Sigmoid colon (tissue), 6 donors: ENCODE measurements at regions not wholly inside any gene's neighbourhood (a gene's known extent, or its start where the extent isn't known, plus 50 kb on each side); places are given as distances from the start of the nearest gene placed in this dataset.

Source experiments
- DNase-seq: peaks from one replicate; pipeline ENCODE4 v3.0.0-alpha.2; 2019
- H3K27ac ChIP-seq, 4 donors: fragments of 200-600 bp; sonication (generic); one replicate each; pipeline ENCODE4 v1.5.1; 2016 to 2019; ENCODE audit warnings: mild to moderate bottlenecking in 1 of 4
- H3K27me3 ChIP-seq, 3 donors: fragments of 200-600 bp; sonication (generic); one replicate each; pipeline ENCODE4 v1.5.1; 2019; ENCODE audit warnings: mild to moderate bottlenecking in 1 of 3
- H3K36me3 ChIP-seq, 4 donors: fragments of 200-600 bp; sonication (generic); one replicate each; pipeline ENCODE4 v1.5.1; 2016 to 2019
- H3K4me1 ChIP-seq, 4 donors: fragments of 200-600 bp; sonication (generic); one replicate each; pipeline ENCODE4 v1.5.1; 2017 to 2019
- H3K4me3 ChIP-seq, 4 donors: fragments of 200-600 bp; sonication (generic); one replicate each; pipeline ENCODE4 v1.5.1; 2017 to 2019; ENCODE audit warnings: mild to moderate bottlenecking in 2 of 4, moderate library complexity in 1 of 4
- H3K9me3 ChIP-seq, 4 donors: fragments of 200-600 bp in 3 of 4; sonication (generic) in 3 of 4; one replicate each; pipeline versions ENCODE4 v1.5.1 to v1.6.1; 2013 to 2019
- EP300 ChIP-seq, 4 donors: sonication (generic); formaldehyde crosslinking; IDR thresholded peaks; one replicate each; pipeline ENCODE4 v1.6.1; 2017; ENCODE audit warnings: antibody characterized with exemption in 4 of 4
- POLR2A ChIP-seq, 2 donors: fragments of 450-650 bp; IDR thresholded peaks; one replicate each; pipeline ENCODE4 v1.6.1; 2016; ENCODE audit warnings: antibody characterized with exemption in 2 of 2, mild to moderate bottlenecking in 2 of 2, moderate library complexity in 2 of 2
- POLR2AphosphoS5 ChIP-seq, 4 donors: sonication (generic); formaldehyde crosslinking; IDR thresholded peaks; one replicate each; pipeline ENCODE4 v1.6.1; 2017; ENCODE audit warnings: antibody characterized with exemption in 4 of 4
- WGBS, 2 donors: extraction: QIAGEN DNeasy Blood & Tissue Kit; methylation state at CpG; one replicate each; pipeline ENCODE4 v1.1.7; 2013; 5-methylcytosine and 5-hydroxymethylcytosine counted together
- intact Hi-C: fragments of 100-400 bp; cut with DNase I; formaldehyde crosslinking; loops from one replicate; pipeline ENCODE4 v1.15.1; 2023
- TF ChIP-seq, protein P1 (sequence below), 4 experiments: fragments of 450-650 bp in 3 of 4; fragments of 200-600 bp in 1 of 4; IDR thresholded peaks; one replicate each; pipeline ENCODE4 v1.5.1; 2016 to 2019; ENCODE audit warnings: antibody characterized with exemption in 4 of 4, mild to moderate bottlenecking in 3 of 4, moderate library complexity in 2 of 4
- donor health status: healthy with polysubstance abuse.
- donor health status: healthy.

- Histone ChIP-seq H3K9me3 (no peaks in the 10 kb centered on the region), H3K27me3 (peaks cover 0 to 2% (median 0%) of the 10 kb centered on the region in 3 donors), H3K27ac (no peak overlapping the region), H3K4me1 (no peaks in the 10 kb centered on the region), H3K36me3 (no peaks in the 10 kb centered on the region), H3K4me3 (no peak overlapping the region)
- peak; percentile 25 for DNase-seq
- intact Hi-C loops: no loop called here
- WGBS, 2 donors: 86 to 89% methylated on average over 11 of the region's 11 CpGs
- no peak for TF ChIP-seq POLR2A (IDR thresholded peaks at IDR 0.05)
- TF ChIP-seq EP300 (IDR thresholded peaks at IDR 0.05): no peak
- no peak for TF ChIP-seq POLR2AphosphoS5 (IDR thresholded peaks at IDR 0.05)
- TF ChIP-seq, protein P1, sequence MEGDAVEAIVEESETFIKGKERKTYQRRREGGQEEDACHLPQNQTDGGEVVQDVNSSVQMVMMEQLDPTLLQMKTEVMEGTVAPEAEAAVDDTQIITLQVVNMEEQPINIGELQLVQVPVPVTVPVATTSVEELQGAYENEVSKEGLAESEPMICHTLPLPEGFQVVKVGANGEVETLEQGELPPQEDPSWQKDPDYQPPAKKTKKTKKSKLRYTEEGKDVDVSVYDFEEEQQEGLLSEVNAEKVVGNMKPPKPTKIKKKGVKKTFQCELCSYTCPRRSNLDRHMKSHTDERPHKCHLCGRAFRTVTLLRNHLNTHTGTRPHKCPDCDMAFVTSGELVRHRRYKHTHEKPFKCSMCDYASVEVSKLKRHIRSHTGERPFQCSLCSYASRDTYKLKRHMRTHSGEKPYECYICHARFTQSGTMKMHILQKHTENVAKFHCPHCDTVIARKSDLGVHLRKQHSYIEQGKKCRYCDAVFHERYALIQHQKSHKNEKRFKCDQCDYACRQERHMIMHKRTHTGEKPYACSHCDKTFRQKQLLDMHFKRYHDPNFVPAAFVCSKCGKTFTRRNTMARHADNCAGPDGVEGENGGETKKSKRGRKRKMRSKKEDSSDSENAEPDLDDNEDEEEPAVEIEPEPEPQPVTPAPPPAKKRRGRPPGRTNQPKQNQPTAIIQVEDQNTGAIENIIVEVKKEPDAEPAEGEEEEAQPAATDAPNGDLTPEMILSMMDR (IDR thresholded peaks at IDR 0.05): no peak
Observed at GRCh38 chr2:239777219-239777618, 247.9 kb downstream of the NDUFA10 start.

GRCh38 chr2:239776436-239777005 lies 248.6 kb downstream of the NDUFA10 start:
- no peak for TF ChIP-seq POLR2AphosphoS5 (IDR thresholded peaks at IDR 0.05)
- TF ChIP-seq EP300 (IDR thresholded peaks at IDR 0.05): no peak
- TF ChIP-seq, protein P1 (IDR thresholded peaks at IDR 0.05): no peak
- no peak for TF ChIP-seq POLR2A (IDR thresholded peaks at IDR 0.05)
- intact Hi-C loops: no loop called here
- H3K36me3 ChIP-seq: no peaks in the 10 kb centered on the region
- H3K27ac ChIP-seq: no peak overlapping the region
- H3K9me3 ChIP-seq: peaks cover 0 to 3% (median 1%) of the 10 kb centered on the region in 4 donors
- H3K27me3 ChIP-seq: peaks cover 0 to 2% (median 0%) of the 10 kb centered on the region in 3 donors
- peak; percentile 39 for DNase-seq
- H3K4me1 ChIP-seq: no peaks in the 10 kb centered on the region
- H3K4me3 ChIP-seq: no peak overlapping the region
- 81 to 86% methylated on average over 19 of the region's 19 CpGs for WGBS, 2 donors

DNA sequence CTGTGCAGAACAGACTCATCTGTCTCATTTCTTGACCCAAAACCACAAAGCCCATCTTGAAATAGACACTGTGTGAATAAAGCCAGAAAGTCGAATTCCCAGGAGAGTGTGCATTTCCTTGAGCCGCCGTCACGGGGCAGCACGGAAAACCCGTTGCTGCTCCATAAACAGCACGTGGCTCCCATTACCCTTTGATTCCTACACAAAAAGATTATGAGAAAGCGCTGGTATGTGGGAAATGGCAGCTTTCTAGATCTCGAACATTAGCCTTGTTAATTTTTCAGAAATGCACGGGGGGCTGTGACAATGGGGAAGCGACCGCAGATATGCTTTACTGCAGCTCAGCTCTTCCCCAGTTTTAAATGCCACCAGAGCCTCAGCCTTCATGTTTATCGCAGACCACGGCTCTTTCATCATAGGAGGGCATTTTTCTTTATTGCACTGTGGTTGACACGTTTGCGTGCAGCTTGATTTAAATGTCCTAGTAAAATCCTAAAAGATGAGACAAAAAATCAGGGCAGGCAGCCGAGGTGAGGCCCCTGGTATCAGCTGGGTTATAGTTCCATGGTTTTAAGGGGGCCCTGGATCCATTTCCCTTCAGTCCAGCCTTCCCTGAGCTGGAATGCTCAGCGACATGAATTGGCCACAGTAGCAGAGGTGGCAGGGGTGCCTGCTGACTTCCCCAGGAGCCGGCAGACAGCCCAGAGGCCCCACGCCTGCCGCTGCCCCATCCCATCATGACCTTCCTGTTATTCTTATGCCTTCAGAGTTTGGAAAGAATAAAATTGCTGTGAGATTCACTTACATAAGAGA lies 249.3 kb downstream of the NDUFA10 start:
- H3K9me3 ChIP-seq: peaks cover 0 to 7% (median 5%) of the 10 kb centered on the region in 4 donors
- H3K36me3 ChIP-seq: no peaks in the 10 kb centered on the region
- intact Hi-C loops: no loop called here
- DNase-seq: peak; percentile 33
- H3K27ac ChIP-seq: no peak overlapping the region
- H3K4me3 ChIP-seq: no peak overlapping the region
- no peaks in the 10 kb centered on the region for H3K4me1 ChIP-seq
- TF ChIP-seq EP300 (IDR thresholded peaks at IDR 0.05) (no peak), POLR2AphosphoS5 (IDR thresholded peaks at IDR 0.05) (no peak), POLR2A (IDR thresholded peaks at IDR 0.05) (no peak)
- TF ChIP-seq, protein P1 (IDR thresholded peaks at IDR 0.05): no peak
- peaks cover 0 to 2% (median 0%) of the 10 kb centered on the region in 3 donors for H3K27me3 ChIP-seq
- 55 to 61% methylated on average over 21 of the region's 21 CpGs for WGBS, 2 donors

GRCh38 chr2:239774933-239775622 lies 250.1 kb downstream of the NDUFA10 start:
- H3K27ac ChIP-seq: no peak overlapping the region
- WGBS, 2 donors: 83% methylated on average over 17 of the region's 17 CpGs
- TF ChIP-seq, protein P1 (IDR thresholded peaks at IDR 0.05): no peak
- TF ChIP-seq POLR2AphosphoS5 (IDR thresholded peaks at IDR 0.05): no peak
- TF ChIP-seq POLR2A (IDR thresholded peaks at IDR 0.05): no peak
- no peak for TF ChIP-seq EP300 (IDR thresholded peaks at IDR 0.05)

More at GRCh38 chr2:239774933-239775622, 250.1 kb downstream of the NDUFA10 start:
- no peaks in the 10 kb centered on the region for H3K4me1 ChIP-seq
- H3K27me3 ChIP-seq: peaks cover 0 to 2% (median 0%) of the 10 kb centered on the region in 3 donors
- peaks cover 0 to 7% (median 5%) of the 10 kb centered on the region in 4 donors for H3K9me3 ChIP-seq
- H3K36me3 ChIP-seq: no peaks in the 10 kb centered on the region
- H3K4me3 ChIP-seq: no peak overlapping the region
- intact Hi-C loops: no loop called here
- peak; percentile 40 for DNase-seq
